WTC11 (cell line): ENCODE measurements at regions not wholly inside any gene's neighbourhood (a gene's known extent, or its start where the extent isn't known, plus 50 kb on each side); places are given as distances from the start of the nearest gene placed in this dataset.

Experiments used
- ATAC-seq: fragments of 200-7000 bp; cut with Tn5 transposase; 2 replicates; pipeline ENCODE4 v1.10.0; 2021; ENCODE audit warnings: mild to moderate bottlenecking, moderate library complexity
- CTCF ChIA-PET: fragments of 300-600 bp; sonication (Branson Sonifier 250); formaldehyde crosslinking; loops from one replicate; lab custom pipeline; 2021; ENCODE audit warnings: antibody characterized with exemption; lab: Charles Lee
- POLR2A ChIA-PET: fragments of 350-600 bp; sonication (Branson Sonifier 250); formaldehyde crosslinking; loops from one replicate; lab custom pipeline; 2021; ENCODE audit warnings: antibody characterized with exemption; lab: Charles Lee
- DNase-seq: peaks from one replicate; pipeline ENCODE4 v3.0.0; 2021; ENCODE audit warnings: low spot score
- H3K27ac Mint-ChIP-seq: 2 replicates; pipeline ENCODE4 v1.8.0; 2021; ENCODE audit warnings: mixed read lengths
- H3K27me3 Mint-ChIP-seq: 2 replicates; pipeline ENCODE4 v1.8.0; 2021; ENCODE audit warnings: low read depth, mild to moderate bottlenecking, moderate library complexity, mixed read lengths
- H3K36me3 Mint-ChIP-seq: 2 replicates; pipeline ENCODE4 v1.8.0; 2021; ENCODE audit warnings: mixed read lengths
- H3K4me1 Mint-ChIP-seq: 2 replicates; pipeline ENCODE4 v1.8.0; 2022; ENCODE audit warnings: mixed read lengths
- H3K4me3 Mint-ChIP-seq: 2 replicates; pipeline ENCODE4 v1.8.0; 2021; ENCODE audit warnings: mild to moderate bottlenecking, moderate library complexity, mixed read lengths
- H3K9me3 Mint-ChIP-seq: 2 replicates; pipeline ENCODE4 v1.8.0; 2021; ENCODE audit warnings: mixed read lengths
- EMX1 ChIP-seq: fragments of 250-450 bp; sonication (Bioruptor Pico); IDR thresholded peaks from 2 replicates; pipeline ENCODE4 v1.8.0; 2021; ENCODE audit warnings: mild to moderate bottlenecking
- ESRRA ChIP-seq: sonication (generic); formaldehyde crosslinking; IDR thresholded peaks from 2 replicates; pipeline ENCODE4 v1.8.1; 2022; ENCODE audit warnings: mild to moderate bottlenecking, missing genetic modification reagents, borderline replicate concordance
- ETV6 ChIP-seq: sonication (generic); formaldehyde crosslinking; IDR thresholded peaks from 2 replicates; pipeline ENCODE4 v1.8.1; 2022; ENCODE audit warnings: mild to moderate bottlenecking, missing genetic modification reagents
- FOXK1 ChIP-seq: sonication (generic); formaldehyde crosslinking; IDR thresholded peaks from 2 replicates; pipeline ENCODE4 v1.8.0; 2022; ENCODE audit warnings: mild to moderate bottlenecking, moderate library complexity, missing genetic modification reagents
- FOXP1 ChIP-seq: sonication (generic); formaldehyde crosslinking; IDR thresholded peaks from 2 replicates; pipeline ENCODE4 v1.8.0; 2022; ENCODE audit warnings: missing genetic modification reagents, mild to moderate bottlenecking, moderate library complexity, borderline replicate concordance
- GABPB1 ChIP-seq: sonication (generic); formaldehyde crosslinking; IDR thresholded peaks from 2 replicates; pipeline ENCODE4 v1.8.1; 2023; ENCODE audit warnings: mild to moderate bottlenecking, missing genetic modification reagents
- GTF2I ChIP-seq: fragments of 250-450 bp; sonication (Bioruptor Pico); conservative IDR thresholded peaks from 2 replicates; pipeline ENCODE4 v1.4.0; 2021; ENCODE audit warnings: mild to moderate bottlenecking
- MXD4 ChIP-seq: fragments of 250-450 bp; sonication (Bioruptor Pico); IDR thresholded peaks from 2 replicates; pipeline ENCODE4 v1.8.0; 2021; ENCODE audit warnings: mild to moderate bottlenecking, moderate library complexity, borderline replicate concordance
- MYBL2 ChIP-seq: sonication (generic); formaldehyde crosslinking; IDR thresholded peaks from 2 replicates; pipeline ENCODE4 v1.8.1; 2023; ENCODE audit warnings: mild to moderate bottlenecking, moderate library complexity, missing genetic modification reagents
- NR2C2 ChIP-seq: sonication (generic); formaldehyde crosslinking; IDR thresholded peaks from 2 replicates; pipeline ENCODE4 v1.8.0; 2022; ENCODE audit warnings: mild to moderate bottlenecking, missing genetic modification reagents
- NR3C1 ChIP-seq: sonication (generic); formaldehyde crosslinking; conservative IDR thresholded peaks from 2 replicates; pipeline ENCODE4 v1.8.1; 2023; ENCODE audit warnings: low read depth, mild to moderate bottlenecking, missing genetic modification reagents
- OVOL2 ChIP-seq: fragments of 250-450 bp; sonication (Bioruptor Pico); IDR thresholded peaks from 2 replicates; pipeline ENCODE4 v1.9.0; 2021; ENCODE audit warnings: mild to moderate bottlenecking, borderline replicate concordance
- PRRX2 ChIP-seq: fragments of 250-450 bp; sonication (Bioruptor Pico); IDR thresholded peaks from 2 replicates; pipeline ENCODE4 v1.8.0; 2021; ENCODE audit warnings: mild to moderate bottlenecking
- SP1 ChIP-seq: sonication (generic); formaldehyde crosslinking; conservative IDR thresholded peaks from 2 replicates; pipeline ENCODE4 v1.8.1; 2022; ENCODE audit warnings: missing genetic modification reagents
- TEAD4 ChIP-seq: sonication (generic); formaldehyde crosslinking; IDR thresholded peaks from 2 replicates; pipeline ENCODE4 v1.8.0; 2022; ENCODE audit warnings: mild to moderate bottlenecking, missing genetic modification reagents
- ZNF121 ChIP-seq: sonication (generic); formaldehyde crosslinking; IDR thresholded peaks from 2 replicates; pipeline ENCODE4 v1.8.0; 2023; ENCODE audit warnings: missing genetic modification reagents
- ZNF396 ChIP-seq: fragments of 250-450 bp; sonication (Bioruptor Pico); IDR thresholded peaks from 2 replicates; pipeline ENCODE4 v1.8.0; 2021; ENCODE audit warnings: mild to moderate bottlenecking, moderate library complexity, borderline replicate concordance
- ZNF416 ChIP-seq: fragments of 250-450 bp; sonication (Bioruptor Pico); IDR thresholded peaks from 2 replicates; pipeline ENCODE4 v1.9.0; 2021; ENCODE audit warnings: mild to moderate bottlenecking, inconsistent platforms
- ZNF671 ChIP-seq: fragments of 250-450 bp; sonication (Bioruptor Pico); IDR thresholded peaks from 2 replicates; pipeline ENCODE4 v1.8.0; 2021; ENCODE audit warnings: mild to moderate bottlenecking
- TF ChIP-seq, protein P1 (sequence below): fragments of 250-450 bp; sonication (Bioruptor Pico); IDR thresholded peaks from 2 replicates; pipeline ENCODE4 v2.1.2; 2022; ENCODE audit warnings: mild to moderate bottlenecking, moderate library complexity
- TF ChIP-seq, protein P2 (sequence below): fragments of 250-450 bp; sonication (Bioruptor Pico); IDR thresholded peaks from 2 replicates; pipeline ENCODE4 v1.9.0; 2021; ENCODE audit warnings: mild to moderate bottlenecking, borderline replicate concordance
- TF ChIP-seq, protein P3 (sequence below): sonication (generic); formaldehyde crosslinking; IDR thresholded peaks from 2 replicates; pipeline ENCODE4 v1.8.0; 2022; ENCODE audit warnings: mild to moderate bottlenecking, missing genetic modification reagents
- TF ChIP-seq, protein P4 (sequence below): sonication (generic); formaldehyde crosslinking; IDR thresholded peaks from 2 replicates; pipeline ENCODE4 v1.8.0; 2023; ENCODE audit warnings: missing genetic modification reagents
- TF ChIP-seq, protein P5 (sequence below): fragments of 250-450 bp; sonication (Bioruptor Pico); IDR thresholded peaks from 2 replicates; pipeline ENCODE4 v1.9.0; 2021; ENCODE audit warnings: mild to moderate bottlenecking

DNA sequence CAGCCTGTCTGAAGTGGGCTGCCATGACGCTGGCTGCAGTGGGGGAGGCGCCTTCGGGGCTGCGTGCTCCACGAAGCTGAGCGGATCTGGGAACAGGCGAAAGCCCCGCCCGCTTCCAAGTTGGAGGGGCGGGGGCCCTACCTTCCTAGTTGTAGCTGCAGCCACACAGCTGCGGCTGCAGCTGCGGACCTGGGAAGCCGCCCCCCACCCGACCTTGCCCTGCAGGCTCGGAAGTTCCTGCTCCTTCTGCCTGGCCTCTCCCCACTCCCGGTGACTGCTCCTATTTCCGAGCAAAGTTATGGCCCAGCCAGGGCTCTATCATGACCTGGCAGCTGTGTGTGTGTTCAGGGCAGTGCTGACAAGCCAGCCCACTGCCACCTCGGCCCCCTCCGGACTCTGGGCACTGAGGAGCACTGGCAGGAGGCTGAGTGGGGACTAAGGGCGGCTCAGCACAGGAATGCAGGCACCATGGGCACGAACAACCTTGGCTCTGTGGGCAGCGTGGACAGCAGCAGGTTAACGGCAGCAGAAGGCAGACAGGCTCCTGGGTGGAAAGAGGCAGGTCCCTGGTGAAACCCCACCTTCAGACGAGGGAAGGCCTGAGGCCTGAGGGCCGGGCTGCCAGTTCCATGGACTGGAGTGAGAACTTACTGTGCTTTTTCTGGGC lies 352.4 kb upstream of the TMCO5A start:
- peak; percentile 69 for ATAC-seq
- Mint-ChIP-seq H3K9me3 (peaks cover 27% of the 10 kb centered on the region), H3K27me3 (no peaks in the 10 kb centered on the region; the same call in 1 of the 2 replicates)

DNA sequence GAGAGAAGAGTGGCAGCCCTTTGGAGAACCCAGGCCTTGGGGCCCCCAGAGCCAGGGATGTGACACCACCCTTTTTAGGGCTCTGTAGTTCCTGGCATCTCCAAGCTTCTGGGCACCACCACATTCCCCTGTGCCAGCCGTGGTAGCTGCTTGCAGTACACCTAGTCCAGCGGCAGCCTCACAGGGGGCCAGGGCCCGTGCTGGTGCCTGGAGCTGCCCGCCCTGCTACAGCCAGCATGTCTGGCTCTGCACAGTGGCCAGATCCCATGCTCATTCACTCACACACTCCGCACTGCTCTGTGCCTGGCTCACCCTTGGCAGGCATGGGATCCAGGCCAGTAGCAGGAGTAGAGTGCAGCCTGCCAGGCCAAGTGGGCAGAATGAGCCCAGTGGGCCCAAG lies 351.6 kb upstream of the TMCO5A start:
- POLR2A ChIA-PET = no interaction called here
- Mint-ChIP-seq H3K4me1 (peaks cover 10% of the 10 kb centered on the region), H3K9me3 (peaks cover 32% of the 10 kb centered on the region), H3K4me3 (no peak overlapping the region), H3K27me3 (no peaks in the 10 kb centered on the region; the same call in 1 of the 2 replicates), H3K36me3 (peaks cover 7% of the 10 kb centered on the region), H3K27ac (no peak overlapping the region)
- ATAC-seq (no peak), DNase-seq (no peak)
- no peak for TF ChIP-seq NR3C1
- TF ChIP-seq GTF2I (CRISPR knock-in tag) = no peak
- TF ChIP-seq ZNF121 = no peak
- TF ChIP-seq GABPB1 (CRISPR knock-in tag) = no peak
- TF ChIP-seq MYBL2 (CRISPR knock-in tag) = no peak
- no peak for TF ChIP-seq MXD4 (CRISPR knock-in tag)
- TF ChIP-seq OVOL2 (CRISPR knock-in tag) = no peak
- no peak for TF ChIP-seq FOXK1 (CRISPR knock-in tag)
- TF ChIP-seq, protein P1, sequence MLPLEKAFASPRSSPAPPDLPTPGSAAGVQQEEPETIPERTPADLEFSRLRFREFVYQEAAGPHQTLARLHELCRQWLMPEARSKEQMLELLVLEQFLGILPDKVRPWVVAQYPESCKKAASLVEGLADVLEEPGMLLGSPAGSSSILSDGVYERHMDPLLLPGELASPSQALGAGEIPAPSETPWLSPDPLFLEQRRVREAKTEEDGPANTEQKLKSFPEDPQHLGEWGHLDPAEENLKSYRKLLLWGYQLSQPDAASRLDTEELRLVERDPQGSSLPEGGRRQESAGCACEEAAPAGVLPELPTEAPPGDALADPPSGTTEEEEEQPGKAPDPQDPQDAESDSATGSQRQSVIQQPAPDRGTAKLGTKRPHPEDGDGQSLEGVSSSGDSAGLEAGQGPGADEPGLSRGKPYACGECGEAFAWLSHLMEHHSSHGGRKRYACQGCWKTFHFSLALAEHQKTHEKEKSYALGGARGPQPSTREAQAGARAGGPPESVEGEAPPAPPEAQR = no peak
- TF ChIP-seq, protein P2, sequence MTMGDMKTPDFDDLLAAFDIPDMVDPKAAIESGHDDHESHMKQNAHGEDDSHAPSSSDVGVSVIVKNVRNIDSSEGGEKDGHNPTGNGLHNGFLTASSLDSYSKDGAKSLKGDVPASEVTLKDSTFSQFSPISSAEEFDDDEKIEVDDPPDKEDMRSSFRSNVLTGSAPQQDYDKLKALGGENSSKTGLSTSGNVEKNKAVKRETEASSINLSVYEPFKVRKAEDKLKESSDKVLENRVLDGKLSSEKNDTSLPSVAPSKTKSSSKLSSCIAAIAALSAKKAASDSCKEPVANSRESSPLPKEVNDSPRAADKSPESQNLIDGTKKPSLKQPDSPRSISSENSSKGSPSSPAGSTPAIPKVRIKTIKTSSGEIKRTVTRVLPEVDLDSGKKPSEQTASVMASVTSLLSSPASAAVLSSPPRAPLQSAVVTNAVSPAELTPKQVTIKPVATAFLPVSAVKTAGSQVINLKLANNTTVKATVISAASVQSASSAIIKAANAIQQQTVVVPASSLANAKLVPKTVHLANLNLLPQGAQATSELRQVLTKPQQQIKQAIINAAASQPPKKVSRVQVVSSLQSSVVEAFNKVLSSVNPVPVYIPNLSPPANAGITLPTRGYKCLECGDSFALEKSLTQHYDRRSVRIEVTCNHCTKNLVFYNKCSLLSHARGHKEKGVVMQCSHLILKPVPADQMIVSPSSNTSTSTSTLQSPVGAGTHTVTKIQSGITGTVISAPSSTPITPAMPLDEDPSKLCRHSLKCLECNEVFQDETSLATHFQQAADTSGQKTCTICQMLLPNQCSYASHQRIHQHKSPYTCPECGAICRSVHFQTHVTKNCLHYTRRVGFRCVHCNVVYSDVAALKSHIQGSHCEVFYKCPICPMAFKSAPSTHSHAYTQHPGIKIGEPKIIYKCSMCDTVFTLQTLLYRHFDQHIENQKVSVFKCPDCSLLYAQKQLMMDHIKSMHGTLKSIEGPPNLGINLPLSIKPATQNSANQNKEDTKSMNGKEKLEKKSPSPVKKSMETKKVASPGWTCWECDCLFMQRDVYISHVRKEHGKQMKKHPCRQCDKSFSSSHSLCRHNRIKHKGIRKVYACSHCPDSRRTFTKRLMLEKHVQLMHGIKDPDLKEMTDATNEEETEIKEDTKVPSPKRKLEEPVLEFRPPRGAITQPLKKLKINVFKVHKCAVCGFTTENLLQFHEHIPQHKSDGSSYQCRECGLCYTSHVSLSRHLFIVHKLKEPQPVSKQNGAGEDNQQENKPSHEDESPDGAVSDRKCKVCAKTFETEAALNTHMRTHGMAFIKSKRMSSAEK (CRISPR knock-in tag) = no peak
- no peak for TF ChIP-seq PRRX2
- CTCF ChIA-PET = no interaction called here

More for the DNA sequence above, 352.4 kb upstream of the TMCO5A start:
- TF ChIP-seq NR3C1 = no peak
- no peak for TF ChIP-seq ZNF396
- TF ChIP-seq, all 79 proteins: peak for 0
- Mint-ChIP-seq H3K27ac (no peak overlapping the region), H3K36me3 (peaks cover 7% of the 10 kb centered on the region), H3K4me3 (no peak overlapping the region), H3K4me1 (peaks cover 10% of the 10 kb centered on the region)
- DNase-seq = no peak
- ChIA-PET CTCF (no interaction called here), POLR2A (no interaction called here)

DNA sequence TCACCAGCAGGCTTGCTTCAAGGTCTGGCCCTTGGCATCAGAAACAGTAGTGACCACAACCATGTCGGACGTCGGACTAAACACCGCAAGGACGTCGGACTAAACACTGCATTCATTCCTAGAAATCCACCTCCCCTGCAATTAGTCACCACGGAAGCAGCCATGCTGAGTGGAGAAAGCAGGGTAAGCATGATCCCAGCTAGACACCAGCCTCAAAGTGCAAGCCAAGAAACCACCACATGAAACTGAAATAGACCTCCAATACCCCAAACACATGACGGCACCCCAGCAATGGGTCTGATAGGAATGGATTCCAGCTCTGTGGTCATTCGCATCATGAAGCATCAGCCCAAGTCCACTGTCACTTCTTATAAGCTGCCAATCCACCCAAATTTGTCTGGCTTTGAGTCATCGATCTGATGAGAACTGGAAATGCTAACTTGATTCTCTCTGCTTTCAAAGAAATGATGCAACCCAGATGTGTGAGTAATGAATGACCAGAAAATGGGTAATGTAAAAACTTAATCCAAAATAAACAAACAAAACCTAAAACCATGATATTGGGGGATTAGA lies 348.3 kb upstream of the TMCO5A start:
- H3K4me3 Mint-ChIP-seq = no peak overlapping the region
- no peak overlapping the region for H3K27ac Mint-ChIP-seq
- no peaks in the 10 kb centered on the region; the same call in 1 of the 2 replicates for H3K27me3 Mint-ChIP-seq
- H3K9me3 Mint-ChIP-seq = peaks cover 33% of the 10 kb centered on the region
- POLR2A ChIA-PET = no interaction called here
- ATAC-seq (no peak), DNase-seq (no peak)
- H3K4me1 Mint-ChIP-seq = no peaks in the 10 kb centered on the region
- peaks cover 7% of the 10 kb centered on the region for H3K36me3 Mint-ChIP-seq
- CTCF ChIA-PET = no interaction called here
- TF ChIP-seq ZNF671 (CRISPR knock-in tag) (no peak), EMX1 (CRISPR knock-in tag) (no peak), NR3C1 (no peak), ESRRA (CRISPR knock-in tag) (no peak), SP1 (CRISPR knock-in tag) (no peak), FOXP1 (CRISPR knock-in tag) (no peak), GABPB1 (CRISPR knock-in tag) (no peak), NR2C2 (CRISPR knock-in tag) (no peak), ETV6 (CRISPR knock-in tag) (no peak), TEAD4 (CRISPR knock-in tag) (no peak), ZNF416 (CRISPR knock-in tag) (no peak)
- TF ChIP-seq, protein P3, sequence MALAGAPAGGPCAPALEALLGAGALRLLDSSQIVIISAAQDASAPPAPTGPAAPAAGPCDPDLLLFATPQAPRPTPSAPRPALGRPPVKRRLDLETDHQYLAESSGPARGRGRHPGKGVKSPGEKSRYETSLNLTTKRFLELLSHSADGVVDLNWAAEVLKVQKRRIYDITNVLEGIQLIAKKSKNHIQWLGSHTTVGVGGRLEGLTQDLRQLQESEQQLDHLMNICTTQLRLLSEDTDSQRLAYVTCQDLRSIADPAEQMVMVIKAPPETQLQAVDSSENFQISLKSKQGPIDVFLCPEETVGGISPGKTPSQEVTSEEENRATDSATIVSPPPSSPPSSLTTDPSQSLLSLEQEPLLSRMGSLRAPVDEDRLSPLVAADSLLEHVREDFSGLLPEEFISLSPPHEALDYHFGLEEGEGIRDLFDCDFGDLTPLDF (CRISPR knock-in tag) = no peak
- TF ChIP-seq, protein P4, sequence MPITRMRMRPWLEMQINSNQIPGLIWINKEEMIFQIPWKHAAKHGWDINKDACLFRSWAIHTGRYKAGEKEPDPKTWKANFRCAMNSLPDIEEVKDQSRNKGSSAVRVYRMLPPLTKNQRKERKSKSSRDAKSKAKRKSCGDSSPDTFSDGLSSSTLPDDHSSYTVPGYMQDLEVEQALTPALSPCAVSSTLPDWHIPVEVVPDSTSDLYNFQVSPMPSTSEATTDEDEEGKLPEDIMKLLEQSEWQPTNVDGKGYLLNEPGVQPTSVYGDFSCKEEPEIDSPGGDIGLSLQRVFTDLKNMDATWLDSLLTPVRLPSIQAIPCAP (CRISPR knock-in tag) = no peak
- TF ChIP-seq, protein P5, sequence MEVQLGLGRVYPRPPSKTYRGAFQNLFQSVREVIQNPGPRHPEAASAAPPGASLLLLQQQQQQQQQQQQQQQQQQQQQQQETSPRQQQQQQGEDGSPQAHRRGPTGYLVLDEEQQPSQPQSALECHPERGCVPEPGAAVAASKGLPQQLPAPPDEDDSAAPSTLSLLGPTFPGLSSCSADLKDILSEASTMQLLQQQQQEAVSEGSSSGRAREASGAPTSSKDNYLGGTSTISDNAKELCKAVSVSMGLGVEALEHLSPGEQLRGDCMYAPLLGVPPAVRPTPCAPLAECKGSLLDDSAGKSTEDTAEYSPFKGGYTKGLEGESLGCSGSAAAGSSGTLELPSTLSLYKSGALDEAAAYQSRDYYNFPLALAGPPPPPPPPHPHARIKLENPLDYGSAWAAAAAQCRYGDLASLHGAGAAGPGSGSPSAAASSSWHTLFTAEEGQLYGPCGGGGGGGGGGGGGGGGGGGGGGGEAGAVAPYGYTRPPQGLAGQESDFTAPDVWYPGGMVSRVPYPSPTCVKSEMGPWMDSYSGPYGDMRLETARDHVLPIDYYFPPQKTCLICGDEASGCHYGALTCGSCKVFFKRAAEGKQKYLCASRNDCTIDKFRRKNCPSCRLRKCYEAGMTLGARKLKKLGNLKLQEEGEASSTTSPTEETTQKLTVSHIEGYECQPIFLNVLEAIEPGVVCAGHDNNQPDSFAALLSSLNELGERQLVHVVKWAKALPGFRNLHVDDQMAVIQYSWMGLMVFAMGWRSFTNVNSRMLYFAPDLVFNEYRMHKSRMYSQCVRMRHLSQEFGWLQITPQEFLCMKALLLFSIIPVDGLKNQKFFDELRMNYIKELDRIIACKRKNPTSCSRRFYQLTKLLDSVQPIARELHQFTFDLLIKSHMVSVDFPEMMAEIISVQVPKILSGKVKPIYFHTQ = no peak
